SK-N-SH (cell line): ENCODE measurements at regions not wholly inside any gene's neighbourhood (a gene's known extent, or its start where the extent isn't known, plus 50 kb on each side); places are given as distances from the start of the nearest gene placed in this dataset.
A peak's percentile ranks its signal among the peaks of the same experiment; 100 is the strongest.

ENCODE experiments used
- CTCF ChIA-PET: fragments of 300-600, 350-600 bp; formaldehyde crosslinking; extraction: SDS; loops from one replicate; lab custom pipeline; 2021; lab: Yijun Ruan, JAX
- POLR2A ChIA-PET: fragments of 350-600 bp; sonication (Branson Sonifier 250); formaldehyde crosslinking; extraction: SDS; loops from one replicate; lab custom pipeline; 2020; ENCODE audit warnings: antibody characterized with exemption, inconsistent platforms; lab: Yijun Ruan, JAX
- DNase-seq: peaks from one replicate; pipeline ENCODE4 v3.0.0; 2012
- H2AFZ ChIP-seq: fragments of 200-600 bp; sonication (generic); 2 replicates; pipeline ENCODE4 v1.8.1; 2016; ENCODE audit warnings: antibody characterized with exemption, mild to moderate bottlenecking, low read depth
- H3F3A ChIP-seq: fragments of 200-600 bp; sonication (generic); replicated peaks from 2 replicates; pipeline ENCODE3; 2016; ENCODE audit warnings: antibody characterized with exemption, mild to moderate bottlenecking; ENCODE audit not compliant: insufficient read depth
- H3K27ac ChIP-seq, 2 experiments: fragments of 200-500 bp in 1 of 2; fragments of 200-600 bp in 1 of 2; sonication (Bioruptor generic) in 1 of 2; sonication (generic), shearing (Covaris generic) in 1 of 2; 2 replicates each; pipeline versions ENCODE4 v1.5.1 to v1.6.1; 2014 to 2016; ENCODE audit warnings: low read depth in 2 of 2, inconsistent platforms in 1 of 2, low read length in 1 of 2, mild to moderate bottlenecking in 1 of 2, mixed read lengths in 1 of 2
- H3K27me3 ChIP-seq: fragments of 200-600 bp; sonication (generic), shearing (Covaris generic); 2 replicates; pipeline ENCODE4 v1.6.1; 2016; ENCODE audit warnings: mixed run types; ENCODE audit not compliant: insufficient read depth
- H3K36me3 ChIP-seq, 2 experiments: fragments of 200-500 bp in 1 of 2; fragments of 200-600 bp in 1 of 2; sonication (Bioruptor generic) in 1 of 2; sonication (generic) in 1 of 2; replicated peaks in 1 of 2; 2 replicates each; pipeline versions ENCODE3 to v1.5.1; 2014 to 2016; ENCODE audit warnings: low read length in 1 of 2, mild to moderate bottlenecking in 1 of 2; ENCODE audit not compliant: insufficient read depth in 2 of 2, control insufficient read depth in 1 of 2
- H3K4me1 ChIP-seq, 2 experiments: fragments of 200-500 bp in 1 of 2; fragments of 200-600 bp in 1 of 2; sonication (Bioruptor generic) in 1 of 2; sonication (generic), shearing (Covaris generic) in 1 of 2; 2 replicates each; pipeline versions ENCODE4 v1.5.1 to v1.6.1; 2014 to 2016; ENCODE audit warnings: low read depth in 1 of 2, low read length in 1 of 2, mixed run types in 1 of 2; ENCODE audit not compliant: insufficient read depth in 2 of 2, control insufficient read depth in 1 of 2
- H3K4me2 ChIP-seq: fragments of 200-600 bp; sonication (generic), shearing (Covaris generic); 2 replicates; pipeline ENCODE4 v1.6.1; 2017; ENCODE audit warnings: mixed run types
- H3K4me3 ChIP-seq, 2 experiments: fragments of 200-500 bp in 1 of 2; fragments of 200-600 bp in 1 of 2; sonication (Bioruptor generic) in 1 of 2; sonication (generic), shearing (Covaris generic) in 1 of 2; 2 replicates each; pipeline versions ENCODE4 v1.5.1 to v1.8.1; 2014 to 2016; ENCODE audit warnings: low read depth in 2 of 2, inconsistent platforms in 1 of 2, low read length in 1 of 2, mild to moderate bottlenecking in 1 of 2, mixed read lengths in 1 of 2, moderate library complexity in 1 of 2
- H3K79me2 ChIP-seq: fragments of 200-600 bp; sonication (generic); 2 replicates; pipeline ENCODE4 v1.8.1; 2017; ENCODE audit warnings: mild to moderate bottlenecking; ENCODE audit not compliant: insufficient read depth
- H3K9ac ChIP-seq: fragments of 200-600 bp; sonication (generic); 2 replicates; pipeline ENCODE4 v1.6.1; 2017; ENCODE audit warnings: mixed run types
- H3K9me2 ChIP-seq: fragments of 200-600 bp; sonication (generic); 2 replicates; pipeline ENCODE4 v1.6.1; 2017; ENCODE audit warnings: mixed run types
- H3K9me3 ChIP-seq: fragments of 200-600 bp; sonication (generic); 2 replicates; pipeline ENCODE4 v1.6.1; 2017; ENCODE audit warnings: mixed run types, mild to moderate bottlenecking, moderate library complexity
- H4K20me1 ChIP-seq: fragments of 200-600 bp; sonication (generic); 2 replicates; pipeline ENCODE4 v1.6.1; 2017; ENCODE audit warnings: mild to moderate bottlenecking, mixed run types; ENCODE audit not compliant: insufficient read depth
- CHD2 ChIP-seq: fragments of 150-350 bp; IDR thresholded peaks from 2 replicates; pipeline ENCODE4 v1.6.1; 2018; ENCODE audit warnings: low read length; ENCODE audit not compliant: partially characterized antibody
- EP300 ChIP-seq, 2 experiments: IDR thresholded peaks; 2 replicates each; pipeline versions ENCODE4 v1.4.0 to v1.6.1; 2012; ENCODE audit warnings: borderline replicate concordance in 1 of 2, low read depth in 1 of 2, low read length in 1 of 2
- FOSL2 ChIP-seq: IDR thresholded peaks from 2 replicates; pipeline ENCODE4 v1.4.0; 2012; ENCODE audit warnings: low read depth, mild to moderate bottlenecking, moderate library complexity, borderline replicate concordance
- FOXM1 ChIP-seq: IDR thresholded peaks from 2 replicates; pipeline ENCODE4 v1.4.0; 2012; ENCODE audit warnings: low read depth, mild to moderate bottlenecking
- JUND ChIP-seq: IDR thresholded peaks from 2 replicates; pipeline ENCODE4 v1.4.0; 2012
- NFIC ChIP-seq: IDR thresholded peaks from 2 replicates; pipeline ENCODE4 v1.4.0; 2012; ENCODE audit warnings: borderline replicate concordance
- RAD21 ChIP-seq: IDR thresholded peaks from 2 replicates; pipeline ENCODE4 v1.6.1; 2012; ENCODE audit warnings: mild to moderate bottlenecking, low read length
- RXRA ChIP-seq: IDR thresholded peaks from 2 replicates; pipeline ENCODE4 v1.4.0; 2012; ENCODE audit warnings: low read depth, mild to moderate bottlenecking, borderline replicate concordance
- SIN3A ChIP-seq: IDR thresholded peaks from 2 replicates; pipeline ENCODE4 v1.6.1; 2012; ENCODE audit warnings: low read depth, mild to moderate bottlenecking, low read length, moderate library complexity, borderline replicate concordance
- TCF12 ChIP-seq: IDR thresholded peaks from 2 replicates; pipeline ENCODE4 v1.4.0; 2012
- TEAD4 ChIP-seq: IDR thresholded peaks from 2 replicates; pipeline ENCODE4 v1.4.0; 2012; ENCODE audit warnings: mild to moderate bottlenecking, borderline replicate concordance; ENCODE audit not compliant: insufficient read depth
- ZBTB33 ChIP-seq: IDR thresholded peaks from 2 replicates; pipeline ENCODE4 v1.4.0; 2012; ENCODE audit warnings: low read depth, borderline replicate concordance
- WGBS: methylation state at CpG from one replicate; pipeline ENCODE4 v1.1.6; 2017; ENCODE audit warnings: low lambda C conversion rate; 5-methylcytosine and 5-hydroxymethylcytosine counted together
- TF ChIP-seq, protein P1 (sequence below): IDR thresholded peaks from 2 replicates; pipeline ENCODE4; 2012

DNA sequence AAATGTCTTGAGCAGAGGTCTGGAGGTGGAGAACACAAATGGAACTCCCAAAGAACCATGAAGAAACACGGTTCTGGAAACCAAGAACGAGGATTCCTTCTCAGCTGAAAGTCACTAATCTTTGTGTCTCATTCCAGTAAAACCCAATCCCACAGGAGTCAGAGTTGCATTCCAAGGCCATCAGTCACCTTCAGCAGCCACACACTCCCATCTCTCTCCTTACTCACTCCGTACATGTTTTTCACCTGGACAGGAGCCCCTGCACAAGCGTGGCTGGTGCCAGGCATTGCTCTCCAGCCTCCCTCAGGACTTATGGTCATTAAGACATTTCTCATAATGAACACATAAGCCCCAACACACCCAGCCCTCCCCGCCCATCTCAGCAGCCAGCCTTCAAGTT, 175.4 kb upstream of the SIX2 start:
- no peak overlapping the region for H3K9ac ChIP-seq
- TF ChIP-seq SIN3A, result no peak
- peak; percentile 64; the same call in 1 of the 2 replicates for TF ChIP-seq FOSL2
- no peak for TF ChIP-seq RAD21
- TF ChIP-seq TEAD4, result 0 out of 2 replicates have a peak, but pooled peaks have one; percentile 48
- TF ChIP-seq ZBTB33, result no peak
- TF ChIP-seq, protein P1, sequence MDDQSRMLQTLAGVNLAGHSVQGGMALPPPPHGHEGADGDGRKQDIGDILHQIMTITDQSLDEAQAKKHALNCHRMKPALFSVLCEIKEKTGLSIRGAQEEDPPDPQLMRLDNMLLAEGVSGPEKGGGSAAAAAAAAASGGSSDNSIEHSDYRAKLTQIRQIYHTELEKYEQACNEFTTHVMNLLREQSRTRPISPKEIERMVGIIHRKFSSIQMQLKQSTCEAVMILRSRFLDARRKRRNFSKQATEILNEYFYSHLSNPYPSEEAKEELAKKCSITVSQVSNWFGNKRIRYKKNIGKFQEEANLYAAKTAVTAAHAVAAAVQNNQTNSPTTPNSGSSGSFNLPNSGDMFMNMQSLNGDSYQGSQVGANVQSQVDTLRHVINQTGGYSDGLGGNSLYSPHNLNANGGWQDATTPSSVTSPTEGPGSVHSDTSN, result peak; percentile 62; the same call in 1 of the 2 replicates
- peak; percentile 41; the same call in 1 of the 2 replicates for TF ChIP-seq JUND
- TF ChIP-seq EP300 (IDR thresholded peaks at IDR 0.05; ENCODE audit: borderline replicate concordance in 1 of 2, low read depth in 1 of 2, low read length in 1 of 2), result peak in 1 of 2 experiments; percentile 16; a peak in 1 of 4 replicates
- no peak for TF ChIP-seq RXRA
- TF ChIP-seq FOXM1, result no peak
- peak; percentile 58 for TF ChIP-seq TCF12
- TF ChIP-seq CHD2, result no peak
- TF ChIP-seq NFIC, result no peak; the same call in 1 of the 2 replicates
- TF ChIP-seq, all 33 proteins: peak for 6
- WGBS, result 57% methylated on average over 5 of the region's 5 CpGs

DNA sequence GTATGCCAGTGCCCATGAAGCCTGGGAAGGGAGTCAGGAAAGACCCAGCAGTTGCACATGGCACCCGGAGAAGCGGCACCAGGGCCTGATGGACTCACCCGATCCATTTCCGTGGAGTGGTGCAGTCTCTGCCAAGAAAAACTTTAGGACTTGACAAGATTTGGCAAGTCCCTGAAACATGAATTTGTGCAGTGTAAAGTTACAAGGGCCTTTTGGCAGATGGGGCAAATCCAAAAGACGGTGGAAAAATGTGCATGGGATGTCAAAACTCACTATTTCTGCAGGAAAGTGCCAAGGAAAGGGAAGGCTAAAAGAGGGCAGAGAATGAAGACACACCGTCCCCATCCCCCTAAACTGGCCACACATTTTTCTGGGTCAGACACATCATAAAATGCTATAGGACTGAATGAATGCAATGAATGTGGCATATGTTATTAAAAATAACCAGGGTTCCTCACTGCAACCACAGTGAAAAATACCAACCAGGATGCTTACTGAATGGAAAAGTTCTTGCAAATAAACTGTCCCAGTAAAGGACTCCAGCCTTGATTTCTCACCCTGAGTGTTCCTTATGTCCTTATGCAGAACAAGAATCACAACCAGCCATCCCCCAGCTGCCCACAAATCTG, 173.5 kb upstream of the SIX2 start:
- H3K79me2 ChIP-seq, result no peaks in the 10 kb centered on the region
- no peak for DNase-seq
- no peaks in the 10 kb centered on the region for H4K20me1 ChIP-seq
- no peak overlapping the region for H2AFZ ChIP-seq
- H3K4me2 ChIP-seq, result 0 out of 2 replicates have a peak overlapping the region, but pooled peaks have one; percentile 9
- H3K9me2 ChIP-seq, result no peaks in the 10 kb centered on the region
- H3K36me3 ChIP-seq, result no peaks in the 10 kb centered on the region
- POLR2A ChIA-PET, result no interaction called here
- H3K4me1 ChIP-seq, result no peaks in the 10 kb centered on the region
- no peak overlapping the region for H3K9ac ChIP-seq
- H3K27me3 ChIP-seq, result no peaks in the 10 kb centered on the region
- peak in 1 of 2 experiments; percentile 24; a peak in 1 of 4 replicates for TF ChIP-seq EP300 (IDR thresholded peaks at IDR 0.05; ENCODE audit: borderline replicate concordance in 1 of 2, low read depth in 1 of 2, low read length in 1 of 2)
- TF ChIP-seq NFIC, result peak; percentile 74
- no peak for TF ChIP-seq SIN3A
- TF ChIP-seq, protein P1, result peak; percentile 42
- CTCF ChIA-PET, result interaction anchor here (1.2 to 1.4 kb wide), 3 partner anchors 9 to 152 kb away, joined by 3 to 4 read pairs (median 3); no protein-coding TSS in a partner anchor
- no peaks in the 10 kb centered on the region for H3K9me3 ChIP-seq
- no peak overlapping the region for H3K4me3 ChIP-seq
- WGBS, result 64% methylated on average over 6 of the region's 6 CpGs
- H3K27ac ChIP-seq, result peak overlapping the region in 1 of 2 experiments; percentile 42; a peak in 1 of 4 replicates
- no peaks in the 10 kb centered on the region for H3F3A ChIP-seq

More for the DNA sequence above, 175.4 kb upstream of the SIX2 start:
- no peak overlapping the region for H3K4me2 ChIP-seq
- no peaks in the 10 kb centered on the region for H3F3A ChIP-seq
- no peak overlapping the region; a peak in 1 of 4 replicates for H3K27ac ChIP-seq
- POLR2A ChIA-PET, result no interaction called here
- CTCF ChIA-PET, result interaction anchor here (1.2 to 1.4 kb wide), 2 partner anchors 16 to 171 kb away, joined by 3 read pairs; no protein-coding TSS in a partner anchor
- no peaks in the 10 kb centered on the region for H3K27me3 ChIP-seq
- H2AFZ ChIP-seq, result no peak overlapping the region
- H3K9me3 ChIP-seq, result no peaks in the 10 kb centered on the region
- H3K4me3 ChIP-seq, result no peak overlapping the region
- no peaks in the 10 kb centered on the region for H4K20me1 ChIP-seq
- H3K36me3 ChIP-seq, result no peaks in the 10 kb centered on the region
- H3K79me2 ChIP-seq, result no peaks in the 10 kb centered on the region
- H3K4me1 ChIP-seq, result no peaks in the 10 kb centered on the region
- DNase-seq, result no peak
- no peaks in the 10 kb centered on the region for H3K9me2 ChIP-seq
